B cell (primary cell): ENCODE measurements at regions not wholly inside any gene's neighbourhood (a gene's known extent, or its start where the extent isn't known, plus 50 kb on each side); places are given as distances from the start of the nearest gene placed in this dataset.

Source experiments
- ATAC-seq: fragments of 200-7000 bp; cut with Tn5 transposase; one replicate; pipeline ENCODE4 v1.10.0; 2021; ENCODE audit warnings: low read depth, mild to moderate bottlenecking, moderate number of reproducible peaks, moderate library complexity
- CTCF ChIA-PET: fragments of 350-600 bp; sonication (Branson Sonifier 250); formaldehyde crosslinking; loops from one replicate; lab custom pipeline; 2021; ENCODE audit warnings: antibody characterized with exemption, inconsistent platforms; lab: Charles Lee
- POLR2A ChIA-PET: fragments of 350-600 bp; sonication (Branson Sonifier 250); formaldehyde crosslinking; loops from one replicate; lab custom pipeline; 2021; ENCODE audit warnings: antibody characterized with exemption; lab: Charles Lee
- DNase-seq: peaks from one replicate; pipeline ENCODE4 v3.0.0; 2013
- H2AFZ ChIP-seq: 2 replicates; pipeline ENCODE4 v1.6.1; 2012; ENCODE audit warnings: mild to moderate bottlenecking, low read depth, low read length; ENCODE audit not compliant: insufficient read depth, poor library complexity, severe bottlenecking
- H3K27ac ChIP-seq, 2 donors: 1 replicate in 1 of 2; 2 replicates in 1 of 2; pipeline ENCODE4 v1.5.1; 2012 to 2013; ENCODE audit warnings: low read length in 2 of 2, mild to moderate bottlenecking in 2 of 2, moderate library complexity in 1 of 2
- H3K27me3 ChIP-seq, 4 experiments: fragments of 200-600 bp in 1 of 4; sonication (generic) in 1 of 4; replicated peaks in 1 of 4; 1 replicate in 2 of 4; 2 replicates in 2 of 4; pipeline versions ENCODE4 v1.6.1 to v1.7.0; 2013 to 2016; ENCODE audit warnings: low read length in 3 of 4, mild to moderate bottlenecking in 2 of 4, mixed read lengths in 1 of 4, moderate library complexity in 1 of 4; ENCODE audit not compliant: insufficient read depth in 4 of 4, control insufficient read depth in 3 of 4; ENCODE audit errors: control extremely low read depth in 1 of 4
- H3K36me3 ChIP-seq, 2 experiments: replicated peaks in 1 of 2; 1 replicate in 1 of 2; 2 replicates in 1 of 2; pipeline versions ENCODE4 v1.6.1 to v1.7.1; 2013; ENCODE audit warnings: low read length in 1 of 2; ENCODE audit not compliant: insufficient read depth in 2 of 2, control insufficient read depth in 1 of 2; ENCODE audit errors: control extremely low read depth in 1 of 2, extremely low read depth in 1 of 2
- H3K4me1 ChIP-seq, 2 donors: fragments of 200-600 bp in 1 of 2; sonication (generic) in 1 of 2; 1 replicate in 1 of 2; 2 replicates in 1 of 2; pipeline versions ENCODE4 v1.5.1 to v1.6.1; 2013 to 2017; ENCODE audit warnings: low read length in 2 of 2; ENCODE audit not compliant: control insufficient read depth in 2 of 2, insufficient read depth in 2 of 2
- H3K4me2 ChIP-seq: replicated peaks from 2 replicates; pipeline ENCODE3; 2012; ENCODE audit warnings: mild to moderate bottlenecking, low read depth, low read length; ENCODE audit not compliant: poor library complexity, severe bottlenecking
- H3K4me3 ChIP-seq, 5 experiments: fragments of 200-600 bp in 1 of 5; sonication (generic) in 1 of 5; 1 replicate in 3 of 5; 2 replicates in 2 of 5; pipeline versions ENCODE4 v1.5.1 to v1.7.0; 2011 to 2016; ENCODE audit warnings: low read length in 4 of 5, mild to moderate bottlenecking in 4 of 5, low read depth in 2 of 5, control low read depth in 1 of 5, moderate library complexity in 1 of 5; ENCODE audit not compliant: insufficient read depth in 1 of 5; ENCODE audit errors: control extremely low read depth in 1 of 5, extremely low read depth in 1 of 5
- H3K79me2 ChIP-seq: fragments of 200-600 bp; sonication (generic); one replicate; pipeline ENCODE4 v1.6.0; 2016; ENCODE audit warnings: low read length; ENCODE audit not compliant: control insufficient read depth, insufficient read depth
- H3K9ac ChIP-seq: fragments of 200-600 bp; sonication (generic); 2 replicates; pipeline ENCODE4 v1.6.1; 2017; ENCODE audit warnings: mild to moderate bottlenecking, low read length, moderate library complexity
- H3K9me3 ChIP-seq, 3 donors: one replicate each; pipeline versions ENCODE4 v1.6.1 to v1.7.1; 2013; ENCODE audit warnings: low read length in 2 of 3; ENCODE audit not compliant: control insufficient read depth in 2 of 3, insufficient read depth in 1 of 3; ENCODE audit errors: control extremely low read depth in 1 of 3
- H4K20me1 ChIP-seq: 2 replicates; pipeline ENCODE4 v1.6.0; 2012; ENCODE audit warnings: mild to moderate bottlenecking, low read length; ENCODE audit not compliant: insufficient read depth, control insufficient read depth, poor library complexity, severe bottlenecking
- H3K27ac Mint-ChIP-seq: one replicate; pipeline ENCODE4 v1.8.0; 2021; ENCODE audit warnings: mixed read lengths
- H3K27me3 Mint-ChIP-seq: one replicate; pipeline ENCODE4 v1.8.0; 2021; ENCODE audit warnings: mixed read lengths
- H3K4me1 Mint-ChIP-seq: one replicate; pipeline ENCODE4 v1.8.0; 2021; ENCODE audit warnings: mixed read lengths
- H3K4me3 Mint-ChIP-seq: one replicate; pipeline ENCODE4 v1.8.0; 2021; ENCODE audit warnings: mixed read lengths
- H3K9me3 Mint-ChIP-seq: one replicate; pipeline ENCODE4 v1.8.0; 2022; ENCODE audit warnings: mixed read lengths; ENCODE audit not compliant: insufficient read depth
- EZH2 ChIP-seq: IDR thresholded peaks from 2 replicates; pipeline ENCODE4 v1.6.1; 2012; ENCODE audit warnings: borderline replicate concordance, low read depth, mild to moderate bottlenecking, moderate library complexity, low read length; ENCODE audit not compliant: insufficient read depth, poor library complexity, severe bottlenecking
- WGBS: methylation state at CpG from one replicate; pipeline ENCODE4 v1.1.5; 2013; ENCODE audit warnings: missing lambda C conversion rate; ENCODE audit not compliant: insufficient coverage; 5-methylcytosine and 5-hydroxymethylcytosine counted together
- intact Hi-C: fragments of 100-400 bp; cut with micrococcal nuclease; formaldehyde crosslinking; loops from one replicate; pipeline ENCODE4 v1.10.0; 2022
- TF ChIP-seq, protein P1 (sequence below): fragments of 200-600 bp; IDR thresholded peaks from one replicate; pipeline ENCODE4 v1.8.0; 2022; ENCODE audit warnings: antibody characterized with exemption, mild to moderate bottlenecking

DNA sequence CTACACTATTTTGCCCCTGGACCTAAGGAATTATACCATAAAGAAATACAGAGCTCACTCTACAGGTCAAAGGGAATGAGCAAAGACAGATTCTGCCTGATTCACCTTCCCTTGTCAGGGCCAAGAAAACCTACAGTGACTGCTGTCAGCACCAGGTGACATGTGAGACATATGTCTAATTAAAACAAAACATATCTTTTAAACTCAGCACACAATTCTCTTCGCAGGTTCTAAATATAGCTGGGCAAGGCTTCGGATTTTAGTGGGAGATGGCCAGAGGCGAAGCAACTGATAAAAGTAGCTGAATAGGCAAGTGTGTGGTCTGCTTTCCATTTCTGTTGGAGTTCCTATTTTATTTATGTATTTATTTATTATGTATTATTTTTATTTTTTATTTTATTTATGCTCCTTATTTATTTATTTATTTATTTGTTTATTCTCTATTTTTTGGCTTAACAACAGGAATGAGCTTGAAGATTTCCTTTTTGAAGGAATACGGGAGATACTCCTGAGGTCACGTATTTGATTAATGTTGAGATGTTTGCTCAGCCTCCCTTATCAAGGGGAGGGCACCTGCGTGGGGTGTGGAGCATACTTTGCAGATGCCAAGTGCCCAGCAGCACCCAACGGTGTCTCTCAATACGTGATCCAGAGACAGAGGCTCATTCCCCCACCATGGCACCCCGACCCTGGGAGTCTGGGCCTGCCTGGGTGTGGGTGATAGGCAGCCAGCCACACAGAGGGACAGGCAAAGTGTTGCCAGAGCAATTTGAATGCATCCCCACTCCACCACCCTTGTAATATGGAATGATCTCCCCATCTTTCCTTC is 141.8 kb downstream of the RNF152 start:
- H3K27me3 ChIP-seq = no peaks in the 10 kb centered on the region
- DNase-seq (no peak), ATAC-seq (no peak)
- WGBS = 100% methylated on average over 1 of the region's 9 CpGs
- POLR2A ChIA-PET = no interaction called here
- CTCF ChIA-PET = no interaction called here
- peaks cover 0 to 5% (median 0%) of the 10 kb centered on the region in 3 donors for H3K9me3 ChIP-seq
- H3K4me3 ChIP-seq = no peak overlapping the region
- H3K4me1 ChIP-seq = no peaks in the 10 kb centered on the region
- no peak overlapping the region for H3K27ac ChIP-seq
- no peaks in the 10 kb centered on the region for H3K4me1 Mint-ChIP-seq
- no peak overlapping the region for H3K9ac ChIP-seq
- no peaks in the 10 kb centered on the region for H3K36me3 ChIP-seq
- intact Hi-C loops = no loop called here
- H3K4me2 ChIP-seq = no peak overlapping the region
- H3K79me2 ChIP-seq = no peaks in the 10 kb centered on the region
- no peak overlapping the region for H3K4me3 Mint-ChIP-seq
- H2AFZ ChIP-seq = no peak overlapping the region
- H3K9me3 Mint-ChIP-seq = peaks cover 2% of the 10 kb centered on the region
- TF ChIP-seq, protein P1, sequence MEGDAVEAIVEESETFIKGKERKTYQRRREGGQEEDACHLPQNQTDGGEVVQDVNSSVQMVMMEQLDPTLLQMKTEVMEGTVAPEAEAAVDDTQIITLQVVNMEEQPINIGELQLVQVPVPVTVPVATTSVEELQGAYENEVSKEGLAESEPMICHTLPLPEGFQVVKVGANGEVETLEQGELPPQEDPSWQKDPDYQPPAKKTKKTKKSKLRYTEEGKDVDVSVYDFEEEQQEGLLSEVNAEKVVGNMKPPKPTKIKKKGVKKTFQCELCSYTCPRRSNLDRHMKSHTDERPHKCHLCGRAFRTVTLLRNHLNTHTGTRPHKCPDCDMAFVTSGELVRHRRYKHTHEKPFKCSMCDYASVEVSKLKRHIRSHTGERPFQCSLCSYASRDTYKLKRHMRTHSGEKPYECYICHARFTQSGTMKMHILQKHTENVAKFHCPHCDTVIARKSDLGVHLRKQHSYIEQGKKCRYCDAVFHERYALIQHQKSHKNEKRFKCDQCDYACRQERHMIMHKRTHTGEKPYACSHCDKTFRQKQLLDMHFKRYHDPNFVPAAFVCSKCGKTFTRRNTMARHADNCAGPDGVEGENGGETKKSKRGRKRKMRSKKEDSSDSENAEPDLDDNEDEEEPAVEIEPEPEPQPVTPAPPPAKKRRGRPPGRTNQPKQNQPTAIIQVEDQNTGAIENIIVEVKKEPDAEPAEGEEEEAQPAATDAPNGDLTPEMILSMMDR = no peak
- no peak for TF ChIP-seq EZH2
- no peaks in the 10 kb centered on the region for H3K27me3 Mint-ChIP-seq
- H3K27ac Mint-ChIP-seq = no peak overlapping the region
- H4K20me1 ChIP-seq = no peaks in the 10 kb centered on the region

DNA sequence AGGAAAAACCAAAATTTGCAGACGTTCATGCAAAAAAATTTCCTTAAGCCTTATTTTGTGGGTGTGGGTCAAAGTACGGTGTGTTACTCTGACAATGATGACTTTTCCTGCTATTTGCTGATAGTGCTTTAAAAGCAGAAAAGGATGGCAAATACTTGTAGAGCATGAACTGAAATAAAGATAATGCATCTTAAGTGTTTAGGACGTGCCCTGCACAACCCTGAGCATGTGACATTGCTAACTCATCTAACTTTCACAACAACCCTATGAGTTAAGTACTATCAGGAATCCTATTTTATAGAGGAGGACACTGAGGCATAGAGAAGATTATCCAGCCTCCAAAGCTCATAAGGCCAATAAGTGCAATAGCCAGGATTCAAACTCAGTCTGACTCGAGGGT is 143.3 kb downstream of the RNF152 start:
- intact Hi-C loops = no loop called here
- Mint-ChIP-seq H3K4me3 (no peak overlapping the region), H3K27me3 (no peaks in the 10 kb centered on the region), H3K4me1 (no peaks in the 10 kb centered on the region), H3K27ac (no peak overlapping the region), H3K9me3 (peaks cover 2% of the 10 kb centered on the region)
- TF ChIP-seq EZH2 = no peak
- TF ChIP-seq, protein P1 = no peak
- H3K9me3 ChIP-seq = peaks cover 0 to 5% (median 0%) of the 10 kb centered on the region in 3 donors
- no peak overlapping the region for H3K4me2 ChIP-seq
- no peaks in the 10 kb centered on the region for H3K79me2 ChIP-seq
- H3K36me3 ChIP-seq = no peaks in the 10 kb centered on the region
- H3K27ac ChIP-seq = no peak overlapping the region
- ATAC-seq (no peak), DNase-seq (no peak)
- H2AFZ ChIP-seq = no peak overlapping the region
- CTCF ChIA-PET = no interaction called here
- POLR2A ChIA-PET = no interaction called here
- no peaks in the 10 kb centered on the region for H3K4me1 ChIP-seq
- no peak overlapping the region for H3K4me3 ChIP-seq
- WGBS = 100% methylated on average over 2 of the region's 4 CpGs
- H3K27me3 ChIP-seq = no peaks in the 10 kb centered on the region
- no peak overlapping the region for H3K9ac ChIP-seq
- no peaks in the 10 kb centered on the region for H4K20me1 ChIP-seq
